ENCODE measurements at regions not wholly inside any gene's neighbourhood (a gene's known extent, or its start where the extent isn't known, plus 50 kb on each side); places are given as distances from the start of the nearest gene placed in this dataset.

DNA sequence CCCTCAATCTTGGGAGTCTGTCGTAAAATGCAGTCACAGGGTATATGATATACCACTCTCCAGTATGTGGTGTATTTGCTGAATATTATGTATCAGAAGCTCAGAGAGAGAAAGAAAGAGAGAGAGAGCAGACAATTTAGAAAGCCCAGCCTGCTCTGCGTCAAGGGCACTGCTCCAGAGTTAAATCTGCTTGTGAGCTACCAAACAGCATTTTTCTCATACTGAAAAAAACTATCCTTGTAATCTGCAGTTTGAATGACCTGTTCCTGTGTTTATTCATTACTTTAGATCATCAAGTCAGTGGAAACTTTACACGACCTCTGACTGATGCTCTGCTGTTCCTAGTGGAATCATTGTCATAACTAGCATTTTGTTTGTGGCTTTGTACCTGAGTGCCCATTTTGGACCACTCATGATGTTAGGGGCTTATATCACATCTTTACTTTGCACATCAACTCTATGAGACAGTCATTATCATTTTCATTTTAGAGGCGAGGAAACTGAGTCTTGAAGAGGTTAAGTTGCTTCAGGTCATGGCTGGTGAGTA is 89.2 kb upstream of the PELI1 start:
- no peak for FAIRE-seq
- Histone ChIP-seq H2BK20ac (ENCODE audit: low read length) (no peak overlapping the region), H3K27me3 (replicated peaks in 1 of 4; ENCODE audit: control insufficient read depth in 3 of 4, extremely low read depth in 1 of 4, insufficient read depth in 3 of 4, low read length in 3 of 4) (no peaks in the 10 kb centered on the region), H3K4me1 (replicated peaks in 1 of 4; ENCODE audit: control insufficient read depth in 3 of 4, insufficient read depth in 4 of 4, low read length in 3 of 4) (peaks cover 0 to 4% (median 2%) of the 10 kb centered on the region in 4 experiments; a peak in 2 of 7 replicates), H3K9ac (replicated peaks in 1 of 4; ENCODE audit: extremely low read depth in 1 of 4, low read depth in 3 of 4, low read length in 3 of 4) (no peak overlapping the region), H4K5ac (ENCODE audit: insufficient read length, low read depth, low read length) (no peak overlapping the region), H3K23me2 (ENCODE audit: low read depth, low read length) (no peaks in the 10 kb centered on the region; the same call in 1 of the 2 replicates), H3K79me2 (ENCODE audit: control insufficient read depth in 1 of 2, insufficient read depth in 2 of 2, low read length in 2 of 2) (no peaks in the 10 kb centered on the region), H3K9me3 (ENCODE audit: insufficient read depth in 2 of 2, low read depth in 1 of 2, low read length in 1 of 2) (no peaks in the 10 kb centered on the region), H3K14ac (ENCODE audit: insufficient read length) (no peak overlapping the region), H3K4me3 (ENCODE audit: extremely low read depth in 1 of 4, insufficient read depth in 2 of 4, low read depth in 3 of 4, low read length in 4 of 4) (no peak overlapping the region), H2BK12ac (ENCODE audit: low read depth, low read length) (no peak overlapping the region), H3K27ac (ENCODE audit: low read depth, low read length) (no peak overlapping the region), H2AFZ (ENCODE audit: low read length) (no peak overlapping the region), H3K36me3 (ENCODE audit: control insufficient read depth in 2 of 4, insufficient read depth in 4 of 4, low read length in 3 of 4) (no peaks in the 10 kb centered on the region), H2BK15ac (ENCODE audit: low read length) (no peak overlapping the region), H4K91ac (replicated peaks; ENCODE audit: insufficient read length, low read length) (no peak overlapping the region), H3K56ac (replicated peaks; ENCODE audit: insufficient read length, low read depth, low read length) (no peak overlapping the region), H2BK120ac (replicated peaks; ENCODE audit: low read depth, low read length) (no peak overlapping the region), H3K79me1 (ENCODE audit: low read depth, low read length) (no peaks in the 10 kb centered on the region; the same call in none of the 2 replicates), H3K4me2 (ENCODE audit: insufficient read depth in 1 of 2, low read depth in 2 of 2, low read length in 2 of 2) (no peak overlapping the region), H4K8ac (ENCODE audit: extremely low read depth, insufficient read depth, low read length) (no peak overlapping the region), H3K4ac (replicated peaks; ENCODE audit: insufficient read length, low read depth, low read length) (no peak overlapping the region), H2BK5ac (ENCODE audit: low read depth, low read length) (no peak overlapping the region), H4K20me1 (replicated peaks in 1 of 2; ENCODE audit: control insufficient read depth in 1 of 2, insufficient read depth in 2 of 2, low read length in 2 of 2) (no peaks in the 10 kb centered on the region), H3K23ac (ENCODE audit: insufficient read length) (no peak overlapping the region), H3K18ac (ENCODE audit: extremely low read depth, low read length) (no peak overlapping the region), H2AK5ac (ENCODE audit: low read depth, low read length) (no peak overlapping the region)
- DNase-seq (ENCODE audit: low read depth in 1 of 2, low spot score in 2 of 2) = no peak
- WGBS, 2 experiments (ENCODE audit: extremely low coverage in 1 of 2, insufficient coverage in 1 of 2, insufficient read length in 1 of 2, insufficient replicate concordance in 2 of 2, low coverage in 1 of 2, low lambda C conversion rate in 2 of 2, missing lambda C conversion rate in 1 of 2) = 90% methylated on average over 4 of the region's 4 CpGs; no CpG with 5 or more reads in 1 of the 2 experiments
- TF ChIP-seq ASH2L (IDR thresholded peaks at IDR 0.05; ENCODE audit: low read length) (no peak), JUND (IDR thresholded peaks at IDR 0.05; ENCODE audit: low read length) (no peak), POLR2A (IDR thresholded peaks at IDR 0.05; ENCODE audit: control extremely low read depth in 1 of 2, low read depth in 2 of 2, low read length in 2 of 2) (no peak), TCF12 (IDR thresholded peaks at IDR 0.05; ENCODE audit: low read depth, low read length) (no peak), CREB1 (IDR thresholded peaks at IDR 0.05) (no peak), TBP (IDR thresholded peaks at IDR 0.05; ENCODE audit: low read depth, low read length) (no peak), HDAC6 (IDR thresholded peaks at IDR 0.05; ENCODE audit: low read depth, low read length) (no peak), BRCA1 (IDR thresholded peaks at IDR 0.05; ENCODE audit: low read depth, low read length) (no peak), SP4 (IDR thresholded peaks at IDR 0.05; ENCODE audit: low read length) (no peak)
- TF ChIP-seq, protein P1, sequence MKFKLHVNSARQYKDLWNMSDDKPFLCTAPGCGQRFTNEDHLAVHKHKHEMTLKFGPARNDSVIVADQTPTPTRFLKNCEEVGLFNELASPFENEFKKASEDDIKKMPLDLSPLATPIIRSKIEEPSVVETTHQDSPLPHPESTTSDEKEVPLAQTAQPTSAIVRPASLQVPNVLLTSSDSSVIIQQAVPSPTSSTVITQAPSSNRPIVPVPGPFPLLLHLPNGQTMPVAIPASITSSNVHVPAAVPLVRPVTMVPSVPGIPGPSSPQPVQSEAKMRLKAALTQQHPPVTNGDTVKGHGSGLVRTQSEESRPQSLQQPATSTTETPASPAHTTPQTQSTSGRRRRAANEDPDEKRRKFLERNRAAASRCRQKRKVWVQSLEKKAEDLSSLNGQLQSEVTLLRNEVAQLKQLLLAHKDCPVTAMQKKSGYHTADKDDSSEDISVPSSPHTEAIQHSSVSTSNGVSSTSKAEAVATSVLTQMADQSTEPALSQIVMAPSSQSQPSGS (IDR thresholded peaks at IDR 0.05; ENCODE audit: low read length) = no peak
- ChIA-PET CTCF (ENCODE audit: partially characterized antibody) (interaction anchor here (1.0 to 1.5 kb wide), 6 partner anchors 16 to 98 kb away, joined by 3 to 6 read pairs (median 3); no protein-coding TSS in a partner anchor), POLR2A (ENCODE audit: partially characterized antibody) (interaction anchor here (0.8 to 1.4 kb wide), 8 partner anchors 9 to 42 kb away, joined by 3 to 6 read pairs (median 3); no protein-coding TSS in a partner anchor)

Data from H1 (cell line).